Posterior vena cava (tissue), 2 donors: ENCODE measurements at regions not wholly inside any gene's neighbourhood (a gene's known extent, or its start where the extent isn't known, plus 50 kb on each side); places are given as distances from the start of the nearest gene placed in this dataset.

ENCODE experiments used
- DNase-seq: peaks from one replicate; pipeline ENCODE4 v3.0.0-alpha.2; 2020; ENCODE audit warnings: low spot score
- intact Hi-C, 2 donors: fragments of 100-400 bp; cut with DNase I; formaldehyde crosslinking; loops; one replicate each; pipeline versions ENCODE4 v1.14.1 to v1.14.2; 2022 to 2023
- donor health status: DM: yes; HTN: yes; CAD: no.
- donor health status: DM: yes; HTN: yes; CAD: no.

GRCh38 chr2:215607766-215608165 lies 171.9 kb upstream of the FN1 start:
- no peak for DNase-seq
- intact Hi-C loops = no loop called here

- no peak for DNase-seq
- intact Hi-C loops = no loop called here
Observed at GRCh38 chr2:215606219-215606618, 170.4 kb upstream of the FN1 start.

GRCh38 chr2:215605214-215605613 lies 169.3 kb upstream of the FN1 start:
- no peak for DNase-seq
- intact Hi-C loops = no loop called here

- intact Hi-C loops = no loop called here
- no peak for DNase-seq
Observed at GRCh38 chr2:215604606-215605005, 168.7 kb upstream of the FN1 start.

- no peak for DNase-seq
- intact Hi-C loops = no loop called here
Observed at GRCh38 chr2:215603440-215603839, 167.6 kb upstream of the FN1 start.

- intact Hi-C loops = no loop called here
- no peak for DNase-seq
Observed at GRCh38 chr2:215602997-215603396, 167.1 kb upstream of the FN1 start.

GRCh38 chr2:215601990-215602721 lies 166.3 kb upstream of the FN1 start:
- intact Hi-C loops = no loop called here
- no peak for DNase-seq

GRCh38 chr2:215601526-215601925 lies 165.7 kb upstream of the FN1 start:
- no peak for DNase-seq
- intact Hi-C loops = no loop called here

- DNase-seq = no peak
- intact Hi-C loops = no loop called here
Observed at GRCh38 chr2:215598376-215598975, 162.6 kb upstream of the FN1 start.

GRCh38 chr2:215597577-215597976 lies 161.7 kb upstream of the FN1 start:
- intact Hi-C loops = no loop called here
- no peak for DNase-seq

- intact Hi-C loops = no loop called here
Observed at GRCh38 chr2:215594766-215595165, 158.9 kb upstream of the FN1 start.

GRCh38 chr2:215590010-215590745 lies 154.3 kb upstream of the FN1 start:
- DNase-seq = no peak
- intact Hi-C loops = no loop called here

More at GRCh38 chr2:215594766-215595165, 158.9 kb upstream of the FN1 start:
- no peak for DNase-seq

- intact Hi-C loops = no loop called here
- no peak for DNase-seq
Observed at GRCh38 chr2:215583881-215584280, 148.0 kb upstream of the FN1 start.

- intact Hi-C loops = no loop called here
- no peak for DNase-seq
Observed at GRCh38 chr2:215579809-215580208, 143.9 kb upstream of the FN1 start.

- no peak for DNase-seq
- intact Hi-C loops = no loop called here
Observed at GRCh38 chr2:215577356-215577755, 141.5 kb upstream of the FN1 start.

- no peak for DNase-seq
- intact Hi-C loops = no loop called here
Observed at GRCh38 chr2:215576572-215576971, 140.7 kb upstream of the FN1 start.

- intact Hi-C loops = no loop called here
- no peak for DNase-seq
Observed at GRCh38 chr2:215573496-215573895, 137.6 kb upstream of the FN1 start.

GRCh38 chr2:215572341-215572848 lies 136.5 kb upstream of the FN1 start:
- intact Hi-C loops = no loop called here
- DNase-seq = no peak

- intact Hi-C loops = no loop called here
- DNase-seq = no peak
Observed at GRCh38 chr2:215571689-215572088, 135.8 kb upstream of the FN1 start.

GRCh38 chr2:215567504-215567903 lies 131.6 kb upstream of the FN1 start:
- intact Hi-C loops = no loop called here
- DNase-seq = no peak
